ENCODE measurements at regions not wholly inside any gene's neighbourhood (a gene's known extent, or its start where the extent isn't known, plus 50 kb on each side); places are given as distances from the start of the nearest gene placed in this dataset.

DNA sequence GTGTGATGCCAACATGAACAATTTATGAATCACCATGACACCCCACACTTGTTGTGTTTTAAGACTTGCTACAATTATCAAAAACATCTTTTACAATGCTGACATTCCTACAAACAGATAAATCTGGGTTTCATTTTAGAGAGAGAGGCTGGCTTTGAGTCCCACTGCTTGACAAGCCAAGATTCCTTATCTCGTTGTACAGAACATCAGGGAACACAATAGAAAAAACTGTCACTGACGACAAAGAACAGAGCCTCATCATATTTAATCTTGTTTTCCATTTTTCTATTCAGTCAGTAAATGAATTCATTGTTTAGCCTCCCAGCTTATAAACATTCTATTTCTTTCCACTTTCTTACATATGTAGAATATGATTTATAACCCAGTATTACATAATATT is 461.6 kb upstream of the VSTM2A start:
- no peak for TF ChIP-seq POLR2A (IDR thresholded peaks at IDR 0.05; ENCODE audit: control extremely low read depth in 1 of 2, low read depth in 2 of 2, low read length in 2 of 2)
- TF ChIP-seq CTCF (IDR thresholded peaks at IDR 0.05; ENCODE audit: control extremely low read depth in 1 of 3, insufficient read depth in 1 of 3, low read depth in 1 of 3, low read length in 3 of 3) = no peak
- TF ChIP-seq JUND (IDR thresholded peaks at IDR 0.05; ENCODE audit: low read length) = no peak
- no peak for TF ChIP-seq BACH1 (IDR thresholded peaks at IDR 0.05; ENCODE audit: low read length)
- no peak for TF ChIP-seq CHD1 (IDR thresholded peaks at IDR 0.05; ENCODE audit: low read depth, low read length)
- no peak for TF ChIP-seq POLR2AphosphoS5 (IDR thresholded peaks at IDR 0.05; ENCODE audit: low read depth, low read length)
- no peak for TF ChIP-seq EZH2 (IDR thresholded peaks at IDR 0.05; ENCODE audit: low read depth, low read length, severe bottlenecking)
- TF ChIP-seq TBP (IDR thresholded peaks at IDR 0.05; ENCODE audit: low read depth, low read length) = no peak
- no peak for TF ChIP-seq TCF12 (IDR thresholded peaks at IDR 0.05; ENCODE audit: low read depth, low read length)
- TF ChIP-seq EP300 (IDR thresholded peaks at IDR 0.05; ENCODE audit: borderline replicate concordance in 1 of 2, low read depth in 2 of 2, low read length in 2 of 2) = no peak
- TF ChIP-seq SAP30 (IDR thresholded peaks at IDR 0.05; ENCODE audit: insufficient read depth, insufficient replicate concordance, low read length) = no peak
- no peak for TF ChIP-seq ATF2 (IDR thresholded peaks at IDR 0.05; ENCODE audit: low read length)

Measured in H1 (cell line).